Smooth muscle cell (in vitro differentiated cells): ENCODE measurements at regions not wholly inside any gene's neighbourhood (a gene's known extent, or its start where the extent isn't known, plus 50 kb on each side); places are given as distances from the start of the nearest gene placed in this dataset.

Experiments used
- DNase-seq: peaks from one replicate; lab custom pipeline; 2025; ENCODE audit not compliant: unreplicated experiment; lab: John Stamatoyannopoulos, UW
- H2AFZ ChIP-seq: fragments of 200-600 bp; sonication (generic); 2 replicates; pipeline ENCODE4 v1.6.0; 2016; ENCODE audit warnings: antibody characterized with exemption, low read depth, mild to moderate bottlenecking
- H3F3A ChIP-seq: fragments of 200-600 bp; sonication (generic); 2 replicates; pipeline ENCODE4 v1.6.0; 2017; ENCODE audit warnings: antibody characterized with exemption, low read depth
- H3K27ac ChIP-seq: fragments of 200-600 bp; sonication (generic); 2 replicates; pipeline ENCODE4 v1.5.1; 2016; ENCODE audit warnings: low read depth, mild to moderate bottlenecking
- H3K27me3 ChIP-seq: fragments of 200-600 bp; sonication (generic); 2 replicates; pipeline ENCODE4 v1.6.1; 2016; ENCODE audit warnings: low read depth, mild to moderate bottlenecking
- H3K36me3 ChIP-seq: fragments of 200-600 bp; sonication (generic); 2 replicates; pipeline ENCODE4 v1.5.1; 2016; ENCODE audit warnings: low read depth
- H3K4me1 ChIP-seq: fragments of 200-600 bp; sonication (generic); 2 replicates; pipeline ENCODE4 v1.5.1; 2016; ENCODE audit warnings: low read depth
- H3K4me2 ChIP-seq: fragments of 200-600 bp; sonication (generic); 2 replicates; pipeline ENCODE4 v1.6.0; 2016; ENCODE audit warnings: mild to moderate bottlenecking
- H3K4me3 ChIP-seq: fragments of 200-600 bp; sonication (generic); 2 replicates; pipeline ENCODE4 v1.5.1; 2016; ENCODE audit warnings: mild to moderate bottlenecking
- H3K79me2 ChIP-seq: fragments of 200-600 bp; sonication (generic); 2 replicates; pipeline ENCODE4 v1.6.0; 2016; ENCODE audit warnings: low read depth, mild to moderate bottlenecking
- H3K9ac ChIP-seq: fragments of 200-600 bp; sonication (generic); 2 replicates; pipeline ENCODE4 v1.6.0; 2016; ENCODE audit warnings: low read depth
- H3K9me3 ChIP-seq: fragments of 200-600 bp; sonication (generic); replicated peaks from 2 replicates; pipeline ENCODE4 v1.5.1; 2016; ENCODE audit warnings: low read depth
- H4K20me1 ChIP-seq: fragments of 200-600 bp; sonication (generic); 2 replicates; pipeline ENCODE4 v1.6.0; 2016; ENCODE audit warnings: low read depth
- WGBS: methylation state at CpG from one replicate; pipeline ENCODE4 v1.1.7; 2016; ENCODE audit warnings: low lambda C conversion rate; 5-methylcytosine and 5-hydroxymethylcytosine counted together
- TF ChIP-seq, protein P1 (sequence below): fragments of 200-600 bp; sonication (generic); IDR thresholded peaks from 2 replicates; pipeline ENCODE4 v1.5.1; 2017; ENCODE audit warnings: borderline replicate concordance, mild to moderate bottlenecking, antibody characterized with exemption; ENCODE audit not compliant: insufficient read depth, poor library complexity, severe bottlenecking

DNA sequence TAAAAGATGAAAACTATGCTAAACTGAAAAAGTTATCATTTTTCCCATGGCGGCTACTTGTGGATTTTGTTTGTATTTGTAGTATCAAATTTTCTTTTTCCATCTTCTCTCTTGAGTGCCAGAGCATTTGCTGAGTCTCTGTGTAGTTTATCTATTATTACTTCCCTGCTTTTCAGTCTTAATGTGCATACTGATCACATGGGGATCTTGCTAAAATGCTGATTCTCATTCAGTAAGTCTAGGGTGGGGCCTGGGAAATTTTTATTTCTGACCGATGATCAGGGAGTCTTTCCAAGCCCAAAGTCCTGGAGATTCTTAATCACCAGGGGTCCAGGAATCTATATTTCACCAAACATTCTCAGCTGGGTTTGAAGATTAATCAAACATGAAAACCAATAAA lies 189.0 kb upstream of the GOT2 start:
- Histone ChIP-seq H3K9me3 (no peaks in the 10 kb centered on the region), H3K79me2 (no peaks in the 10 kb centered on the region), H3K4me1 (no peaks in the 10 kb centered on the region), H3K4me3 (no peak overlapping the region), H3K9ac (no peak overlapping the region), H3K4me2 (no peak overlapping the region), H3K27ac (no peak overlapping the region), H3K36me3 (no peaks in the 10 kb centered on the region), H3K27me3 (no peaks in the 10 kb centered on the region), H4K20me1 (no peaks in the 10 kb centered on the region), H2AFZ (no peak overlapping the region), H3F3A (no peaks in the 10 kb centered on the region)
- WGBS: 95% methylated on average over 2 of the region's 2 CpGs
- TF ChIP-seq, protein P1, sequence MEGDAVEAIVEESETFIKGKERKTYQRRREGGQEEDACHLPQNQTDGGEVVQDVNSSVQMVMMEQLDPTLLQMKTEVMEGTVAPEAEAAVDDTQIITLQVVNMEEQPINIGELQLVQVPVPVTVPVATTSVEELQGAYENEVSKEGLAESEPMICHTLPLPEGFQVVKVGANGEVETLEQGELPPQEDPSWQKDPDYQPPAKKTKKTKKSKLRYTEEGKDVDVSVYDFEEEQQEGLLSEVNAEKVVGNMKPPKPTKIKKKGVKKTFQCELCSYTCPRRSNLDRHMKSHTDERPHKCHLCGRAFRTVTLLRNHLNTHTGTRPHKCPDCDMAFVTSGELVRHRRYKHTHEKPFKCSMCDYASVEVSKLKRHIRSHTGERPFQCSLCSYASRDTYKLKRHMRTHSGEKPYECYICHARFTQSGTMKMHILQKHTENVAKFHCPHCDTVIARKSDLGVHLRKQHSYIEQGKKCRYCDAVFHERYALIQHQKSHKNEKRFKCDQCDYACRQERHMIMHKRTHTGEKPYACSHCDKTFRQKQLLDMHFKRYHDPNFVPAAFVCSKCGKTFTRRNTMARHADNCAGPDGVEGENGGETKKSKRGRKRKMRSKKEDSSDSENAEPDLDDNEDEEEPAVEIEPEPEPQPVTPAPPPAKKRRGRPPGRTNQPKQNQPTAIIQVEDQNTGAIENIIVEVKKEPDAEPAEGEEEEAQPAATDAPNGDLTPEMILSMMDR: no peak
- no peak for DNase-seq

DNA sequence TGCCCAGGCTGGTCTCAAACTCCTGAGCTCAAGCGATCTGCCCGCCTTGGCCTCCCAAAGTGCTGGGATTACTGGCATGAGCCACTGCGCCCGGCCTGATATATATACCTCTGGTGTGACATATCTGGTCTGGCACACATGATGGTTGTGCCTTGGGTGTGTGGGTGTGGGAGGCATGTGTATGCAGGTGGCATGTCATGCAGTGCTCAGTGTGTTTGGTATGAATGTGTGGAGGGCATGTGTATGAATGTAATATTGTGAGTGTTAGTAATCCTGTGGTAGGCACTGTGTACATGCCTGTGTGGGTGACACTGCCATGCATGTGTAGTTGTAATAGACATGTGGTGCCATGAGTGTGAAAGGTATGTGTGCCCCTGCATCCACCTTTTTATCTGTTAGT lies 179.3 kb upstream of the GOT2 start:
- no peak overlapping the region for H2AFZ ChIP-seq
- H3K27ac ChIP-seq: no peak overlapping the region
- H3K9ac ChIP-seq: no peak overlapping the region
- 72% methylated on average over 4 of the region's 4 CpGs for WGBS
- no peaks in the 10 kb centered on the region for H3K79me2 ChIP-seq
- H3K9me3 ChIP-seq: no peaks in the 10 kb centered on the region
- no peaks in the 10 kb centered on the region for H3K27me3 ChIP-seq
- H4K20me1 ChIP-seq: no peaks in the 10 kb centered on the region
- H3K4me3 ChIP-seq: no peak overlapping the region
- no peaks in the 10 kb centered on the region for H3K36me3 ChIP-seq
- H3K4me1 ChIP-seq: no peaks in the 10 kb centered on the region
- TF ChIP-seq, protein P1: no peak
- DNase-seq: no peak
- H3F3A ChIP-seq: no peaks in the 10 kb centered on the region
- no peak overlapping the region for H3K4me2 ChIP-seq

GRCh38 chr16:58912571-58912970 lies 178.5 kb upstream of the GOT2 start:
- no peaks in the 10 kb centered on the region for H3F3A ChIP-seq
- no peak overlapping the region for H3K4me2 ChIP-seq
- H3K79me2 ChIP-seq: no peaks in the 10 kb centered on the region
- H2AFZ ChIP-seq: no peak overlapping the region
- DNase-seq: no peak
- no peaks in the 10 kb centered on the region for H3K36me3 ChIP-seq
- no peaks in the 10 kb centered on the region for H3K9me3 ChIP-seq
- no peak overlapping the region for H3K4me3 ChIP-seq
- no peaks in the 10 kb centered on the region for H4K20me1 ChIP-seq
- H3K9ac ChIP-seq: no peak overlapping the region
- no peak overlapping the region for H3K27ac ChIP-seq
- no peaks in the 10 kb centered on the region for H3K27me3 ChIP-seq
- no peaks in the 10 kb centered on the region for H3K4me1 ChIP-seq
- TF ChIP-seq, protein P1: no peak

DNA sequence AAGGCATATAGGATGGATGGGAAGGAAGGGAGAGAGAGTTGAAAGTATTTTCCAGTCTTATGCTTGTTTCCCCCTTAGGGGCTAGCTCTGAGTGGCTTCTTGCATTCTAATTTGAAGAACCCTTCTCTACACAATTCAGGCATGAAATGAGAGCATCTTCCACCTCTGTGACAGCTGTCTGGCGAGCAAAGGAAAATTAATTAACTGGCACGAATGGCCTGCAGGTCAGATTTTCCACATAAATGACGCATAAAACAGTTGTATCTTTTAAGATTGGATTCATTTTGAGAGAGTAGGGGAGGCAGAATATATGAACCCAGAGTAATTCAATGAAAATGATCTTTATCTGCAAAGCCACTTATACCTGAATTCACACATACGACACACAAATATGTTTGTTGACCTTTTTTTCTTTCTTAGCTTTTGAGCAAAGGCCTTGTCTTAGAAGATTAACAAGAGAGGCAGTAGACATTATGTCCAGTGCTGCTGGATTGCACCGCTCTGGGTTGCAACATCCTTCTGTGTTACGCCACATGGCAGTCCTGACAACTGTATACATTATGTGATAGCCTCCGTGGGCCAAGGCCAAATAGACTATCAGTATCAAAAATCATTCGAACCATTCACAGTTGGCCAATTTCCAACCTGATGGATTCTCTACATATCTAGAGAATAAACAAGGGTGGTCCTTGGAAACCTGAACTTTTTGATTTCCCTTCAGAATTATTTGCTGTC lies 173.0 kb upstream of the GOT2 start:
- Histone ChIP-seq H3K4me2 (no peak overlapping the region), H3K9me3 (no peaks in the 10 kb centered on the region), H3K36me3 (no peaks in the 10 kb centered on the region), H3K4me1 (no peaks in the 10 kb centered on the region), H2AFZ (no peak overlapping the region), H3K27me3 (no peaks in the 10 kb centered on the region), H3F3A (no peaks in the 10 kb centered on the region), H3K4me3 (no peak overlapping the region), H3K79me2 (no peaks in the 10 kb centered on the region), H4K20me1 (no peaks in the 10 kb centered on the region), H3K27ac (no peak overlapping the region), H3K9ac (no peak overlapping the region)
- 89% methylated on average over 8 of the region's 8 CpGs for WGBS
- DNase-seq: no peak
- TF ChIP-seq, protein P1: no peak
